Uterus (tissue), 3 donors: ENCODE measurements at regions not wholly inside any gene's neighbourhood (a gene's known extent, or its start where the extent isn't known, plus 50 kb on each side); places are given as distances from the start of the nearest gene placed in this dataset.

ENCODE experiments used
- DNase-seq, 2 donors: peaks; one replicate each; pipeline ENCODE4 v3.0.0-alpha.2; 2019 to 2020
- H3K27ac ChIP-seq, 2 donors: fragments of 200-600 bp; sonication (generic); 1 replicate in 1 of 2; 2 replicates in 1 of 2; pipeline ENCODE4 v1.5.1; 2016 to 2018
- H3K27me3 ChIP-seq, 2 donors: fragments of 200-600 bp; sonication (generic); one replicate each; pipeline ENCODE4 v1.5.1; 2018 to 2019; ENCODE audit warnings: control low read depth in 1 of 2
- H3K36me3 ChIP-seq, 2 donors: fragments of 200-600 bp; sonication (generic); one replicate each; pipeline ENCODE4 v1.5.1; 2019; ENCODE audit warnings: control low read depth in 1 of 2
- H3K4me1 ChIP-seq, 2 donors: fragments of 200-600 bp; sonication (generic); one replicate each; pipeline ENCODE4 v1.5.1; 2018 to 2019; ENCODE audit warnings: control low read depth in 1 of 2
- H3K4me3 ChIP-seq, 2 donors: fragments of 200-600 bp; sonication (generic); 1 replicate in 1 of 2; 2 replicates in 1 of 2; pipeline ENCODE4 v1.5.1; 2018 to 2019; ENCODE audit warnings: mild to moderate bottlenecking in 1 of 2
- H3K9me3 ChIP-seq, 2 donors: fragments of 200-600 bp; sonication (generic); one replicate each; pipeline ENCODE4 v1.5.1; 2019; ENCODE audit warnings: control low read depth in 1 of 2
- POLR2A ChIP-seq, 2 donors: fragments of 450-650 bp; IDR thresholded peaks; one replicate each; pipeline ENCODE4 v1.6.1; 2016; ENCODE audit warnings: antibody characterized with exemption in 2 of 2, mild to moderate bottlenecking in 1 of 2, moderate library complexity in 1 of 2
- intact Hi-C: fragments of 100-400 bp; cut with DNase I; formaldehyde crosslinking; loops from one replicate; pipeline ENCODE4 v1.15.1; 2023; ENCODE audit warnings: low total_unique reads
- TF ChIP-seq, protein P1 (sequence below), 4 experiments: fragments of 200-600 bp in 2 of 4; fragments of 450-650 bp in 2 of 4; sonication (generic) in 2 of 4; IDR thresholded peaks; one replicate each; pipeline ENCODE4 v1.5.1; 2016 to 2019; ENCODE audit warnings: antibody characterized with exemption in 4 of 4, mild to moderate bottlenecking in 2 of 4, moderate library complexity in 1 of 4
- donor health status: DM: yes; HTN: yes; CAD: no.

DNA sequence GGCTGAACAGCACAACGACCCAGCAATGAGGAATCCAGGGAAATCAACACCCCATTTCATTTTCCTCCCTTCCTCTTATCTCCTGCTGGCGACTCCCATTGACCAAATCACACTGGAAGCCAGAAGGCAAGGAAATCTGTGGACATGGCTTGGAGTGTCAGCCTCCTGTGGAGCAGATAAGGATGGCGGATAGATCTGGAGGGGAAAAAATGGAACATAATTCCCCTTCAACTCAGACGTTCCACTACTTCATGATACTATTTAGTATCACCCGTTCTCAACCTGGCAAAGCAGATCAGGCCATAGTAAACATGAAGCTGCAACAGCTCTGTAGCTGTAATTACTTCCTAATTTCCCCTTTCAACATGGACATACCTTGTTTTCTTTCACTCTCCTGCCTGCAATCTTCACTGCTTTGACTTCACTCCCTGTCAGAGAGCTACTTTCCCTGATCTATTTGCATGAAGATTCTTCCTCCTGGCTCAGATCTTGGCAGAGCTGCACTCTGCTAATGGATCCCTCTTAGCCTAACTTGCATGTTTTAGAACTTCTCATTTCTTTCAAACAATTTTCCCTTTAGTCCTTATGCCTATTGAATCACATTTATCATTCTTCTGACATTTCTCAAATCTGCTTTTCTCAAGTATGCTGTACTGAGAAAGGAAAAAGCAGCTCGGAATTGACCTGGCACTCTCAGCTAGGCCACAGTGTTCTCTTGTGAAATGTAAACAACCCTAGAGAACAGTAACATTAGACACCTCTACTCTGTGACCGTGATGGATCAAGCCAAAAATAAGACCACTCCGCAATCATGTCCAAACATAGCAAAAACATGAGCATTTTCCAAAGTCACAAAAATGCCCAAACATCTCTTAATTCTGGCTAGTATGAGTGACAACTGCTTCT is 135.1 kb downstream of the ETNK1 start:
- TF ChIP-seq POLR2A (IDR thresholded peaks at IDR 0.05): no peak
- TF ChIP-seq, protein P1, sequence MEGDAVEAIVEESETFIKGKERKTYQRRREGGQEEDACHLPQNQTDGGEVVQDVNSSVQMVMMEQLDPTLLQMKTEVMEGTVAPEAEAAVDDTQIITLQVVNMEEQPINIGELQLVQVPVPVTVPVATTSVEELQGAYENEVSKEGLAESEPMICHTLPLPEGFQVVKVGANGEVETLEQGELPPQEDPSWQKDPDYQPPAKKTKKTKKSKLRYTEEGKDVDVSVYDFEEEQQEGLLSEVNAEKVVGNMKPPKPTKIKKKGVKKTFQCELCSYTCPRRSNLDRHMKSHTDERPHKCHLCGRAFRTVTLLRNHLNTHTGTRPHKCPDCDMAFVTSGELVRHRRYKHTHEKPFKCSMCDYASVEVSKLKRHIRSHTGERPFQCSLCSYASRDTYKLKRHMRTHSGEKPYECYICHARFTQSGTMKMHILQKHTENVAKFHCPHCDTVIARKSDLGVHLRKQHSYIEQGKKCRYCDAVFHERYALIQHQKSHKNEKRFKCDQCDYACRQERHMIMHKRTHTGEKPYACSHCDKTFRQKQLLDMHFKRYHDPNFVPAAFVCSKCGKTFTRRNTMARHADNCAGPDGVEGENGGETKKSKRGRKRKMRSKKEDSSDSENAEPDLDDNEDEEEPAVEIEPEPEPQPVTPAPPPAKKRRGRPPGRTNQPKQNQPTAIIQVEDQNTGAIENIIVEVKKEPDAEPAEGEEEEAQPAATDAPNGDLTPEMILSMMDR (IDR thresholded peaks at IDR 0.05): no peak
- Histone ChIP-seq H3K36me3 (no peaks in the 10 kb centered on the region), H3K4me1 (no peaks in the 10 kb centered on the region), H3K27ac (peak overlapping the region in 1 of 2 donors; percentile 24), H3K9me3 (no peaks in the 10 kb centered on the region), H3K4me3 (no peak overlapping the region), H3K27me3 (no peaks in the 10 kb centered on the region)
- DNase-seq: no peak
- intact Hi-C loops: no loop called here

DNA sequence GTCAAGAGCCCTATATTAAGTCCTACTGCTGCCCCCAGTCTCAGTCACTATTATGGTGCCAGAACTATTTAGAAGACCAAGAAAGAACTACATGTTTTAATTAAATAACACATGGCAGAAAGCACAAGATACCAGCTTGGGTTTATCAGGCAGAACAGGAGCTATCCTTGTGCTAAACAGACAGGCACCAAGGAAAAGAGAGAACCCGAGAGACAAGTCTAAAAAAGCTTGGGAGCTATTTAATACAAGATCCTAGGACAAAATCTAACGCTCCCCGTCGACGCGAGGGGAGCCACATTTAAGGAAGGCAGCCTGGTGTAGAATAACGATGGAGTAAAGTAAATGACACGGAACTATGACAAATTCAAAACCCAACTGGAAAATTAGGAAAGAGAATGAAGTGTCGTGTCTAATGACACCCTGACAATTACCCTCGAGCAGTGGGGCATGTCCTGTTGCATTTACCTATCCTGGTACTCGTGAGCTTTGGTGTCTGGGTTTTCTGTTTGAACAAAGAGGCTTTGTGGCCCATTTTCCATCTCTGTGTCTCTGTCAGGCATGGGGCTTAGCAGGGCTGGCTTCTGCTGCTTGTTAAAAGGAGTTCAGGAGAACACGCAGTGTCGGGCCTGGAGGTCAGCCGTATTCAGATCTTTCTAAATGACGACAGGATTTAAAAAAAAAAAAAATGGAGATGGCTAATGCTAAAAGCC is 140.6 kb downstream of the ETNK1 start:
- Histone ChIP-seq H3K36me3 (no peaks in the 10 kb centered on the region), H3K27ac (no peak overlapping the region), H3K4me3 (no peak overlapping the region), H3K4me1 (no peaks in the 10 kb centered on the region), H3K9me3 (no peaks in the 10 kb centered on the region), H3K27me3 (no peaks in the 10 kb centered on the region)
- TF ChIP-seq, protein P1 (IDR thresholded peaks at IDR 0.05): no peak
- no peak for TF ChIP-seq POLR2A (IDR thresholded peaks at IDR 0.05)
- DNase-seq: no peak
- intact Hi-C loops: no loop called here

DNA sequence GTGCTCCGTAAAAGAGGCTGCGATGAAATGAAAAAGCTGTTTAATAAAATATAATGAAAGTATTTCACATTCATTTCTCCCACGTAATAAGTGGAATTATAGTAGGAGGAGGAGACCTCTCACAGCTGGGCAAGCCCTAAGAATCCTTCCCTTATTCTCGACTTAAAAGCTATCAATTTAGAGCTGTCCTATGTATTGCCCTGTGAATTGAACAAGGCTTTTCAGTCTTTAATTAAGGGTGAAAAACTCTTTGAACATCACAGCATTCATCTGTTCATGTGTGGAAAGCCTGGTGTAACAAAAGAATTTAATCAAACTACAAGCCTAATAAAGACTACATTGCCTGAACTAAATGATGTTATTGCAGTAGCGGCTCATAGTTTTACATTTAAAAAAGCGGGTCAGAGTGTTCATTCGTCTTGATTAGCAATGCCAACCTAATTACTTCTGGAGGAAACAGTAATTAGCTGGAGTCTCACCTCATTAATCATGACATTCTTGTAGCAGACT is 142.0 kb downstream of the ETNK1 start:
- no peak for DNase-seq
- TF ChIP-seq POLR2A (IDR thresholded peaks at IDR 0.05): no peak
- Histone ChIP-seq H3K27ac (no peak overlapping the region), H3K4me3 (no peak overlapping the region), H3K27me3 (no peaks in the 10 kb centered on the region), H3K36me3 (no peaks in the 10 kb centered on the region), H3K4me1 (no peaks in the 10 kb centered on the region), H3K9me3 (no peaks in the 10 kb centered on the region)
- intact Hi-C loops: no loop called here

DNA sequence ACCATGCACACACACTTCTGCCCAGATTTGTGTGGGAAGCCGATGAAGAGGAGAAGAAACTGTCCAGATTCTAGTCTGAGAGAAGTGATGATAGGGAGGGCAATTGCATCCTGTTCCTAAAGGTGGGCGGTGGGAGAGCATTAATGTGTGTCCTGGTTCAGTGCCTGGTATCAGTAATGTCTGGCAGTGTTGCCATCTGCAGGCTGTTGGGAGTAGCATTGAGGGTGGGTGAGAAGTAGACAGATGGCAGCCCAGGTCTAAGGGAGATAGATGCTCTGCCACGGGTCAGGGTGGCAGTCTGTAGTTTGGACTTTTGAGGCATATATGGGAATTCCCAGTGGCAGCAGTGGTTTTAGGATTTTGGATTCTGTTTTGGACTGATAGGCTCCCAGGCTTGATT is 156.4 kb downstream of the ETNK1 start:
- DNase-seq: no peak
- no peak for TF ChIP-seq POLR2A (IDR thresholded peaks at IDR 0.05)
- TF ChIP-seq, protein P1 (IDR thresholded peaks at IDR 0.05): no peak
- Histone ChIP-seq H3K4me1 (no peaks in the 10 kb centered on the region), H3K36me3 (no peaks in the 10 kb centered on the region), H3K27ac (no peak overlapping the region), H3K4me3 (no peak overlapping the region), H3K27me3 (no peaks in the 10 kb centered on the region), H3K9me3 (no peaks in the 10 kb centered on the region)
- intact Hi-C loops: no loop called here

DNA sequence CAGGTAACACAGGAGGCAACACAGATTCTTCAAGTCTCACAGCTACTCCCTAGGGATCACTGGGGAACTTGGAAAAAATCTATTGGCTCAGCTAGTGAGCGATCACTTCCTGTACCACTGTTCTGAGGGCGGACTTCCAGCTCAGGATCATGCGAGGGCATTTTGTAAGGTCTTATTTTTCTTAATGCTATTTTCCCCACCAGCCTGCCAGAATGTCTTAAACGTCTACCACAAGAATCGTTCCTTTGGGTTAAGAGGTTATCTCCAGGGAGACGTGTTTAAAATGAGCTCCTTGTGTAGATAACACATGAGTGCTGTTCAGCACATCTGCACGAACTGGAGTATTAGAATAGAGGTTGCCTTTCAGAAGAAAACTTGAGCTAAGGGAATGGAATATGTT is 162.6 kb downstream of the ETNK1 start:
- no peak for DNase-seq
- TF ChIP-seq, protein P1 (IDR thresholded peaks at IDR 0.05): no peak
- no peak for TF ChIP-seq POLR2A (IDR thresholded peaks at IDR 0.05)

More for the DNA sequence above, 162.6 kb downstream of the ETNK1 start:
- intact Hi-C loops: no loop called here
- no peaks in the 10 kb centered on the region for H3K36me3 ChIP-seq
- no peaks in the 10 kb centered on the region for H3K4me1 ChIP-seq
- no peaks in the 10 kb centered on the region for H3K27me3 ChIP-seq
- H3K27ac ChIP-seq: no peak overlapping the region
- H3K4me3 ChIP-seq: no peak overlapping the region
- no peaks in the 10 kb centered on the region for H3K9me3 ChIP-seq
